IMR-90 (cell line): ENCODE measurements at regions not wholly inside any gene's neighbourhood (a gene's known extent, or its start where the extent isn't known, plus 50 kb on each side); places are given as distances from the start of the nearest gene placed in this dataset.

Source experiments
- ATAC-seq: fragments of 200-7000 bp; cut with Tn5 transposase; 2 replicates; pipeline ENCODE4 v1.9.1; 2020; ENCODE audit warnings: low read depth, mild to moderate bottlenecking, moderate library complexity
- BruUV-seq: library from RNA; stranded (reverse); fragments of 400-500 nt; replicated peaks from 2 replicates; lab custom pipeline; 2021; lab: Mats Ljungman, UMichigan
- CTCF ChIA-PET: fragments of 300-600 bp; formaldehyde crosslinking; extraction: SDS; loops from one replicate; lab custom pipeline; 2021; ENCODE audit warnings: antibody characterized with exemption; lab: Yijun Ruan, JAX
- POLR2A ChIA-PET: fragments of 300-600 bp; sonication (Branson Sonifier 250); formaldehyde crosslinking; loops from one replicate; lab custom pipeline; 2022; ENCODE audit warnings: antibody characterized with exemption; ENCODE audit not compliant: unreplicated experiment; lab: Charles Lee
- DNase-seq: peaks from one replicate; pipeline ENCODE4 v3.0.0; 2013
- H2AFZ ChIP-seq: replicated peaks from 2 replicates; pipeline ENCODE3; 2013; ENCODE audit warnings: low read length, mild to moderate bottlenecking; ENCODE audit not compliant: poor library complexity
- H2AK5ac ChIP-seq: 2 replicates; pipeline ENCODE4 v1.6.1; 2013; ENCODE audit warnings: low read depth, low read length, inconsistent platforms
- H2AK9ac ChIP-seq: replicated peaks from 2 replicates; pipeline ENCODE3; 2013; ENCODE audit warnings: mild to moderate bottlenecking, low read depth, low read length, moderate library complexity; ENCODE audit not compliant: poor library complexity
- H2BK120ac ChIP-seq: 2 replicates; pipeline ENCODE4 v1.6.1; 2013; ENCODE audit warnings: low read depth, low read length, inconsistent platforms
- H2BK15ac ChIP-seq: 3 replicates; pipeline ENCODE4 v1.6.1; 2013; ENCODE audit warnings: low read depth, low read length, inconsistent platforms
- H2BK20ac ChIP-seq: 2 replicates; pipeline ENCODE4 v1.6.1; 2013; ENCODE audit warnings: low read depth, mild to moderate bottlenecking, inconsistent platforms, low read length, moderate library complexity
- H2BK5ac ChIP-seq: 2 replicates; pipeline ENCODE4 v1.6.1; 2013; ENCODE audit warnings: mild to moderate bottlenecking, low read depth, low read length, inconsistent platforms; ENCODE audit not compliant: poor library complexity, severe bottlenecking
- H3K14ac ChIP-seq: replicated peaks from 2 replicates; pipeline ENCODE4 v1.6.1; 2013; ENCODE audit warnings: low read depth, low read length, inconsistent platforms
- H3K18ac ChIP-seq: 2 replicates; pipeline ENCODE4 v1.6.1; 2013; ENCODE audit warnings: low read depth, low read length, control low read depth
- H3K23ac ChIP-seq: 2 replicates; pipeline ENCODE4 v1.6.1; 2013; ENCODE audit warnings: low read depth, low read length, inconsistent platforms
- H3K27ac ChIP-seq: 2 replicates; pipeline ENCODE4 v1.5.1; 2013; ENCODE audit warnings: mild to moderate bottlenecking, control low read depth, low read length; ENCODE audit not compliant: insufficient read depth
- H3K27me3 ChIP-seq: 2 replicates; pipeline ENCODE4 v1.6.1; 2013; ENCODE audit warnings: low read length; ENCODE audit not compliant: control insufficient read depth, insufficient read depth
- H3K36me3 ChIP-seq: 2 replicates; pipeline ENCODE4 v1.6.1; 2013; ENCODE audit warnings: low read length, mixed read lengths; ENCODE audit not compliant: control insufficient read depth, insufficient read depth
- H3K4ac ChIP-seq: 2 replicates; pipeline ENCODE4 v1.6.1; 2013; ENCODE audit warnings: low read depth, low read length, inconsistent platforms
- H3K4me1 ChIP-seq: 2 replicates; pipeline ENCODE4 v1.6.1; 2013; ENCODE audit warnings: low read length, mixed read lengths; ENCODE audit not compliant: control insufficient read depth, insufficient read depth
- H3K4me2 ChIP-seq: 2 replicates; pipeline ENCODE4 v1.6.1; 2013; ENCODE audit warnings: low read depth, mild to moderate bottlenecking, control low read depth, low read length, moderate library complexity
- H3K4me3 ChIP-seq: 2 replicates; pipeline ENCODE4 v1.5.1; 2013; ENCODE audit warnings: low read depth, mild to moderate bottlenecking, control low read depth, low read length, moderate library complexity; ENCODE audit not compliant: insufficient read depth
- H3K56ac ChIP-seq: 2 replicates; pipeline ENCODE4 v1.6.1; 2013; ENCODE audit warnings: low read length, inconsistent platforms; ENCODE audit not compliant: insufficient read depth; ENCODE audit errors: extremely low read depth
- H3K79me1 ChIP-seq, 2 experiments: 2 replicates each; pipeline ENCODE4 v1.6.1; 2013; ENCODE audit warnings: low read length in 2 of 2, inconsistent platforms in 1 of 2, low read depth in 1 of 2
- H3K9ac ChIP-seq: 2 replicates; pipeline ENCODE4 v1.6.1; 2013; ENCODE audit warnings: low read depth, low read length, control low read depth
- H3K9me1 ChIP-seq: 2 replicates; pipeline ENCODE4 v1.6.1; 2013; ENCODE audit warnings: low read length, inconsistent platforms; ENCODE audit not compliant: insufficient read depth
- H3K9me3 ChIP-seq: 2 replicates; pipeline ENCODE4 v1.6.1; 2013; ENCODE audit warnings: low read length; ENCODE audit not compliant: control insufficient read depth, insufficient read depth
- H4K20me1 ChIP-seq: 2 replicates; pipeline ENCODE4 v1.6.1; 2013; ENCODE audit warnings: low read length, inconsistent platforms; ENCODE audit not compliant: insufficient read depth
- H4K5ac ChIP-seq: 2 replicates; pipeline ENCODE4 v1.6.1; 2013; ENCODE audit warnings: mild to moderate bottlenecking, low read depth, low read length, control low read depth
- H4K8ac ChIP-seq, 2 experiments: 2 replicates each; pipeline ENCODE4 v1.6.1; 2013; ENCODE audit warnings: low read depth in 2 of 2, low read length in 2 of 2, control low read depth in 1 of 2, inconsistent platforms in 1 of 2
- H4K91ac ChIP-seq: 2 replicates; pipeline ENCODE4 v1.6.1; 2013; ENCODE audit warnings: low read depth, low read length, inconsistent platforms; ENCODE audit not compliant: insufficient read depth
- BHLHE40 ChIP-seq: fragments of 150-350 bp; IDR thresholded peaks from 2 replicates; pipeline ENCODE4 v1.6.1; 2016; ENCODE audit warnings: mild to moderate bottlenecking, low read depth, low read length
- CEBPB ChIP-seq: IDR thresholded peaks from 2 replicates; pipeline ENCODE4 v1.6.1; 2012; ENCODE audit warnings: low read depth, low read length, improper control_type of control experiment
- CHD1 ChIP-seq: IDR thresholded peaks from 2 replicates; pipeline ENCODE4 v1.6.1; 2012; ENCODE audit warnings: low read depth, low read length, improper control_type of control experiment
- CTCF ChIP-seq: conservative IDR thresholded peaks from 2 replicates; pipeline ENCODE4 v1.5.1; 2012; ENCODE audit warnings: mild to moderate bottlenecking, low read depth, low read length, improper control_type of control experiment
- ELK1 ChIP-seq: fragments of 150-350 bp; IDR thresholded peaks from 2 replicates; pipeline ENCODE4 v1.6.1; 2016; ENCODE audit warnings: low read depth, mild to moderate bottlenecking, low read length, moderate library complexity, borderline replicate concordance
- FOS ChIP-seq: fragments of 150-350 bp; IDR thresholded peaks from 2 replicates; pipeline ENCODE4 v1.6.1; 2016; ENCODE audit warnings: low read depth, low read length
- MAFK ChIP-seq: IDR thresholded peaks from 2 replicates; pipeline ENCODE4 v1.6.1; 2012; ENCODE audit warnings: low read depth, low read length, improper control_type of control experiment
- MAZ ChIP-seq: IDR thresholded peaks from 2 replicates; pipeline ENCODE4 v1.6.1; 2012; ENCODE audit warnings: low read depth, mild to moderate bottlenecking, low read length, improper control_type of control experiment, moderate library complexity, borderline replicate concordance
- MXI1 ChIP-seq: IDR thresholded peaks from 2 replicates; pipeline ENCODE4 v1.6.1; 2012; ENCODE audit warnings: low read depth, mild to moderate bottlenecking, low read length, moderate library complexity, borderline replicate concordance
- POLR2A ChIP-seq: IDR thresholded peaks from 2 replicates; pipeline ENCODE4 v1.6.1; 2012; ENCODE audit warnings: mild to moderate bottlenecking, low read depth, low read length
- RAD21 ChIP-seq: IDR thresholded peaks from 2 replicates; pipeline ENCODE4 v1.6.1; 2012; ENCODE audit warnings: low read length, improper control_type of control experiment
- RCOR1 ChIP-seq: IDR thresholded peaks from 2 replicates; pipeline ENCODE4 v1.6.1; 2012; ENCODE audit warnings: mild to moderate bottlenecking, low read length, improper control_type of control experiment; ENCODE audit not compliant: insufficient replicate concordance
- RFX5 ChIP-seq: IDR thresholded peaks from 2 replicates; pipeline ENCODE4 v1.8.0; 2012; ENCODE audit warnings: low read depth, mild to moderate bottlenecking, low read length, moderate library complexity
- SMC3 ChIP-seq: fragments of 150-350 bp; IDR thresholded peaks from 2 replicates; pipeline ENCODE4 v1.6.1; 2016; ENCODE audit warnings: low read depth, mild to moderate bottlenecking, antibody characterized with exemption, low read length, moderate library complexity
- USF2 ChIP-seq: fragments of 150-350 bp; IDR thresholded peaks from 2 replicates; pipeline ENCODE4 v1.6.1; 2017; ENCODE audit warnings: mild to moderate bottlenecking, antibody characterized with exemption, low read length, low read depth
- WGBS, 2 experiments: methylation state at CpG; one replicate each; pipeline versions ENCODE4 v1.1.5 to v1.1.7; 2013; ENCODE audit warnings: missing lambda C conversion rate in 2 of 2; ENCODE audit not compliant: insufficient read length in 1 of 2; ENCODE audit errors: extremely low coverage in 2 of 2; 5-methylcytosine and 5-hydroxymethylcytosine counted together
- dilution Hi-C: fragments of 300-500 bp; cut with HindIII; formaldehyde crosslinking; loops from one replicate; pipeline ENCODE4 v1.14.3; 2018; ENCODE audit warnings: low sequenced_read_pairs; ENCODE audit not compliant: unreplicated experiment
- in situ Hi-C: fragments of 300-500 bp; cut with MboI; formaldehyde crosslinking; loops from 3 replicates; pipeline ENCODE4 v1.14.3; 2019; ENCODE audit warnings: low sequenced_read_pairs, inconsistent platforms, mixed read lengths
- intact Hi-C: fragments of 100-400 bp; cut with micrococcal nuclease; formaldehyde crosslinking; loops from 2 replicates; pipeline ENCODE4 v1.10.0; 2022

- dilution Hi-C loops = no loop called here
- Histone ChIP-seq H4K5ac (no peak overlapping the region), H2AK9ac (no peak overlapping the region), H3K79me1 (no peaks in the 10 kb centered on the region), H3K27ac (no peak overlapping the region), H3K27me3 (no peaks in the 10 kb centered on the region), H2BK5ac (no peak overlapping the region), H2BK120ac (no peak overlapping the region), H2BK20ac (no peak overlapping the region), H2BK15ac (no peak overlapping the region), H3K4me2 (no peak overlapping the region), H2AK5ac (no peak overlapping the region), H3K4me3 (no peak overlapping the region), H3K9me1 (no peaks in the 10 kb centered on the region), H3K9ac (no peak overlapping the region), H2AFZ (no peak overlapping the region), H4K20me1 (no peaks in the 10 kb centered on the region), H3K4ac (no peak overlapping the region), H3K4me1 (no peaks in the 10 kb centered on the region), H3K56ac (no peak overlapping the region), H4K91ac (no peak overlapping the region), H4K8ac (no peak overlapping the region), H3K23ac (no peak overlapping the region), H3K14ac (no peak overlapping the region), H3K36me3 (no peaks in the 10 kb centered on the region), H3K18ac (no peak overlapping the region), H3K9me3 (peaks cover 12% of the 10 kb centered on the region)
- no TSS peak for BruUV-seq
- CTCF ChIA-PET = no interaction called here
- TF ChIP-seq CHD1 (no peak), SMC3 (no peak), MAFK (no peak), POLR2A (no peak), CEBPB (no peak), RCOR1 (no peak), RFX5 (no peak), MXI1 (no peak), USF2 (no peak), ELK1 (no peak), MAZ (no peak), BHLHE40 (no peak), RAD21 (no peak), CTCF (no peak), FOS (no peak)
- POLR2A ChIA-PET = no interaction called here
- WGBS, 2 experiments = 94% methylated on average over 2 of the region's 3 CpGs; no CpG with 5 or more reads in 1 of the 2 experiments
- intact Hi-C loops = no loop called here
- DNase-seq = no peak
- in situ Hi-C loops = no loop called here
- no peak for ATAC-seq
Observed at GRCh38 chr2:183998041-183998796, 600.1 kb upstream of the ZNF804A start.
